ENCODE measurements at regions not wholly inside any gene's neighbourhood (a gene's known extent, or its start where the extent isn't known, plus 50 kb on each side); places are given as distances from the start of the nearest gene placed in this dataset.

DNA sequence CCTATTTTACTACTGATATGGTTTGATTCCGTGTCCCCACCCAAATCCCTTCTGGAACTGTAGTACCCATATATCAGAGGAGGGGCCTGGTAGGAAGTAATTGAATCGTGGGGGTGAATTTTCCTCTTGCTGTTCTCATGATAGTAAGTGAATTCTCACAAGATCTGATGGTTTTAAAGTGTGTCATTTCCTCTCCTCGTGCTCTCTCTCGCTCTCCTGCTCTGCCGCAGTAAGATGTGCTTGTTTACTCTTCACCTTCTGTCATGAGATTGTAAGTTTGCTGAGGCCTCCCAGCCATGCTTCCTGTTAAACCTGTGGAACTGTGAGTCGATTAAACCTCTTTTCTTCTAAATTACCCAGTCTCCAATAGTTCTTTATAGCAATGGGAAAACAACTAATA is 81.2 kb upstream of the ZBTB20 start:
- intact Hi-C loops (cut with DNase I), result no loop called here
- Histone ChIP-seq H3K9ac (ENCODE audit: low read length in 3 of 3) (no peak overlapping the region), H3K4me1 (ENCODE audit: control insufficient read depth in 2 of 3, insufficient read depth in 2 of 3, low read depth in 1 of 3, low read length in 3 of 3) (no peaks in the 10 kb centered on the region), H3K36me3 (ENCODE audit: control insufficient read depth in 2 of 3, insufficient read depth in 3 of 3, low read length in 3 of 3) (no peaks in the 10 kb centered on the region), H3K27ac (ENCODE audit: low read depth in 2 of 2, low read length in 2 of 2) (no peak overlapping the region), H3K27me3 (ENCODE audit: control insufficient read depth, insufficient read depth, low read length) (no peaks in the 10 kb centered on the region), H3K4me3 (ENCODE audit: low read length in 3 of 3) (no peak overlapping the region), H3K9me3 (ENCODE audit: control insufficient read depth in 2 of 3, insufficient read depth in 1 of 3, low read length in 3 of 3) (no peaks in the 10 kb centered on the region)
- FAIRE-seq, result no peak
- DNase-seq, result no peak
- TF ChIP-seq, protein P1, sequence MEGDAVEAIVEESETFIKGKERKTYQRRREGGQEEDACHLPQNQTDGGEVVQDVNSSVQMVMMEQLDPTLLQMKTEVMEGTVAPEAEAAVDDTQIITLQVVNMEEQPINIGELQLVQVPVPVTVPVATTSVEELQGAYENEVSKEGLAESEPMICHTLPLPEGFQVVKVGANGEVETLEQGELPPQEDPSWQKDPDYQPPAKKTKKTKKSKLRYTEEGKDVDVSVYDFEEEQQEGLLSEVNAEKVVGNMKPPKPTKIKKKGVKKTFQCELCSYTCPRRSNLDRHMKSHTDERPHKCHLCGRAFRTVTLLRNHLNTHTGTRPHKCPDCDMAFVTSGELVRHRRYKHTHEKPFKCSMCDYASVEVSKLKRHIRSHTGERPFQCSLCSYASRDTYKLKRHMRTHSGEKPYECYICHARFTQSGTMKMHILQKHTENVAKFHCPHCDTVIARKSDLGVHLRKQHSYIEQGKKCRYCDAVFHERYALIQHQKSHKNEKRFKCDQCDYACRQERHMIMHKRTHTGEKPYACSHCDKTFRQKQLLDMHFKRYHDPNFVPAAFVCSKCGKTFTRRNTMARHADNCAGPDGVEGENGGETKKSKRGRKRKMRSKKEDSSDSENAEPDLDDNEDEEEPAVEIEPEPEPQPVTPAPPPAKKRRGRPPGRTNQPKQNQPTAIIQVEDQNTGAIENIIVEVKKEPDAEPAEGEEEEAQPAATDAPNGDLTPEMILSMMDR (IDR thresholded peaks at IDR 0.05; ENCODE audit: borderline replicate concordance, extremely low read depth, insufficient read depth), result no peak

DNA sequence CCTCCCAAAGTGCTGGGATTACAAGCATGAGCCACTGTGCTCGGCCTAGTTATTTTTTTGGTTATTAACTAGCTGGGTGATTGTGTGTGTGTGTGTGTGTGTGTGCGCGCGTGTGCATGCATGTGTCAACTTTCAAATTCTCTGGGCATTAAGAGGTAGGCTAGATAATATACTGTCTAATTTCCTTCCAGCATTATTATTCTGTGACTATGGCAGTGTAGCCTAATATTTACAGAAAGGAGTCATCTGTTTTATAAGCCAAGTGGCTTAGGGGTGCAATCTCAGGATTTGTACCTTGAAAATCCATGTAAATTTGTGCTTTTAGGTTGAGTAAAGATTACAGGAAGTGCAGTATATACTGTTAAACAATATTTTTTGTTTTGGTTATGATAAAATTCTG is 85.1 kb upstream of the ZBTB20 start:
- FAIRE-seq, result no peak
- intact Hi-C loops (cut with DNase I), result no loop called here

DNA sequence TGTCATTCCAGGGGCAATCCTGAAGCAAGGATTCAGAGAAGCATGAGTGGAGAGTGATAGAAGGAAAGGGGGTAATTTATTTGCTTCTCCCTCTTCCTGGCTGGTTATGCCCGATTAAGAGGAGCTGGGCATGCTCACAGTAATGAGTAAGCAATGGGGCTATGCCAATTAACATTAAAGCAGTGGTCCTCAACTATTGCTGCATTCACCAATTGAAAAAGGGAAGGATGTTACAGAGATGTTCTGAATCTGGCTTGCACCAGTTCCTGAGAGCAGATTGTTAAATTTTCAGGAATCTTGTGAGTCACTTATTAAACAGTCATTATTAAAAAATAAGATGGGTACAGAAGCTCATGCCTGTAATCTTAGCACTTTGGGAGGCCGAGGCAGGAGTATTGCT is 85.9 kb upstream of the ZBTB20 start:
- no peak for FAIRE-seq
- H3K36me3 ChIP-seq (ENCODE audit: control insufficient read depth in 2 of 3, insufficient read depth in 3 of 3, low read length in 3 of 3), result no peaks in the 10 kb centered on the region
- H3K4me1 ChIP-seq (ENCODE audit: control insufficient read depth in 2 of 3, insufficient read depth in 2 of 3, low read depth in 1 of 3, low read length in 3 of 3), result no peaks in the 10 kb centered on the region
- no peak overlapping the region for H3K4me3 ChIP-seq (ENCODE audit: low read length in 3 of 3)
- H3K9me3 ChIP-seq (ENCODE audit: control insufficient read depth in 2 of 3, insufficient read depth in 1 of 3, low read length in 3 of 3), result no peaks in the 10 kb centered on the region
- H3K27me3 ChIP-seq (ENCODE audit: control insufficient read depth, insufficient read depth, low read length), result no peaks in the 10 kb centered on the region
- TF ChIP-seq, protein P1 (IDR thresholded peaks at IDR 0.05; ENCODE audit: borderline replicate concordance, extremely low read depth, insufficient read depth), result no peak
- H3K9ac ChIP-seq (ENCODE audit: low read length in 3 of 3), result no peak overlapping the region
- intact Hi-C loops (cut with DNase I), result no loop called here
- no peak overlapping the region for H3K27ac ChIP-seq (ENCODE audit: low read depth in 2 of 2, low read length in 2 of 2)
- DNase-seq, result no peak

More for the DNA sequence above, 85.1 kb upstream of the ZBTB20 start:
- no peak overlapping the region for H3K9ac ChIP-seq (ENCODE audit: low read length in 3 of 3)
- H3K36me3 ChIP-seq (ENCODE audit: control insufficient read depth in 2 of 3, insufficient read depth in 3 of 3, low read length in 3 of 3), result no peaks in the 10 kb centered on the region
- no peak overlapping the region for H3K27ac ChIP-seq (ENCODE audit: low read depth in 2 of 2, low read length in 2 of 2)
- no peaks in the 10 kb centered on the region for H3K27me3 ChIP-seq (ENCODE audit: control insufficient read depth, insufficient read depth, low read length)
- no peaks in the 10 kb centered on the region for H3K4me1 ChIP-seq (ENCODE audit: control insufficient read depth in 2 of 3, insufficient read depth in 2 of 3, low read depth in 1 of 3, low read length in 3 of 3)
- no peaks in the 10 kb centered on the region for H3K9me3 ChIP-seq (ENCODE audit: control insufficient read depth in 2 of 3, insufficient read depth in 1 of 3, low read length in 3 of 3)
- DNase-seq, result no peak
- TF ChIP-seq, protein P1 (IDR thresholded peaks at IDR 0.05; ENCODE audit: borderline replicate concordance, extremely low read depth, insufficient read depth), result no peak
- no peak overlapping the region for H3K4me3 ChIP-seq (ENCODE audit: low read length in 3 of 3)

DNA sequence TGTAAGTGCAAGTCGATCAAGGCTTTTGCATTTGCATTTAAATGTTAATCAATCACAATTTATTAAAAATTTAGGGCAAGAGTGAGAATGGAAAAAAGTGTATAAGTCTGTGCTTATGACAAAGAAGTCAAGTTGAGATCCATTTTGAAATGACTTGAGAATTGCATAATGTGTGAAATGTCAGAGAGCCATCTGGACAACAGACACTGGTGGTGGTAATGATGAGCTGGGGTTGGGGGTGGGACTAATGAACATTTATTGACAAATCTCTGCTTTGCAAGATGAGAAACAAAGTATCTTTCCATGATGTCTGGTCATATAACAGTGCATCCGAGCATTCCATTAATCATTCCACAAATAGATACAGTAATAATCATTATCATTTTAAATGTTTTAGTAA is 89.4 kb upstream of the ZBTB20 start:
- TF ChIP-seq, protein P1 (IDR thresholded peaks at IDR 0.05; ENCODE audit: borderline replicate concordance, extremely low read depth, insufficient read depth), result no peak
- intact Hi-C loops (cut with DNase I), result no loop called here
- Histone ChIP-seq H3K4me3 (ENCODE audit: low read length in 3 of 3) (no peak overlapping the region), H3K4me1 (ENCODE audit: control insufficient read depth in 2 of 3, insufficient read depth in 2 of 3, low read depth in 1 of 3, low read length in 3 of 3) (no peaks in the 10 kb centered on the region), H3K36me3 (ENCODE audit: control insufficient read depth in 2 of 3, insufficient read depth in 3 of 3, low read length in 3 of 3) (no peaks in the 10 kb centered on the region), H3K9me3 (ENCODE audit: control insufficient read depth in 2 of 3, insufficient read depth in 1 of 3, low read length in 3 of 3) (no peaks in the 10 kb centered on the region), H3K27me3 (ENCODE audit: control insufficient read depth, insufficient read depth, low read length) (no peaks in the 10 kb centered on the region), H3K9ac (ENCODE audit: low read length in 3 of 3) (no peak overlapping the region), H3K27ac (ENCODE audit: low read depth in 2 of 2, low read length in 2 of 2) (no peak overlapping the region)
- no peak for DNase-seq
- no peak for FAIRE-seq

All from kidney (tissue), 13 donors.